BLaER1 treated with 17β-estradiol and CSF1 and Interleukin-3, amounts not matched to agents 10 nM and 100 nM (cell line): ENCODE measurements at regions not wholly inside any gene's neighbourhood (a gene's known extent, or its start where the extent isn't known, plus 50 kb on each side); places are given as distances from the start of the nearest gene placed in this dataset.

Experiments used
- H3K27ac ChIP-seq, 11 experiments: shearing (Covaris generic); formaldehyde crosslinking; 2 replicates each; pipeline ENCODE4 v1.8.1; 2022
- H3K27me3 ChIP-seq, 11 experiments: shearing (Covaris generic); formaldehyde crosslinking; 2 replicates each; pipeline ENCODE4 v1.8.1; 2022
- H3K36me3 ChIP-seq, 11 experiments: shearing (Covaris generic); formaldehyde crosslinking; 2 replicates each; pipeline ENCODE4 v1.8.1; 2022
- H3K4me1 ChIP-seq, 10 experiments: shearing (Covaris generic); formaldehyde crosslinking; 2 replicates each; pipeline ENCODE4 v1.8.1; 2022
- H3K4me2 ChIP-seq, 11 experiments: shearing (Covaris generic); formaldehyde crosslinking; 2 replicates each; pipeline ENCODE4 v1.8.1; 2022
- H3K4me3 ChIP-seq, 10 experiments: shearing (Covaris generic); formaldehyde crosslinking; 2 replicates each; pipeline ENCODE4 v1.8.1; 2022
- H3K9ac ChIP-seq, 11 experiments: shearing (Covaris generic); formaldehyde crosslinking; 2 replicates each; pipeline ENCODE4 v1.8.1; 2022
- H3K9me3 ChIP-seq, 11 experiments: shearing (Covaris generic); formaldehyde crosslinking; replicated peaks in 1 of 11; 2 replicates each; pipeline ENCODE4 v1.8.1; 2022
- H4K20me1 ChIP-seq, 11 experiments: shearing (Covaris generic); formaldehyde crosslinking; 2 replicates each; pipeline ENCODE4 v1.8.1; 2022
- Cebpa-rat ChIP-seq, 11 experiments: shearing (Covaris generic); IDR thresholded peaks; 2 replicates each; pipeline ENCODE4 v1.8.1; 2022

- H3K27ac ChIP-seq = no peak overlapping the region
- no peak overlapping the region for H3K9ac ChIP-seq
- no peak for TF ChIP-seq Cebpa-rat (IDR thresholded peaks at IDR 0.05)
- no peak overlapping the region for H3K4me2 ChIP-seq
- no peaks in the 10 kb centered on the region for H3K4me1 ChIP-seq
- H4K20me1 ChIP-seq = no peaks in the 10 kb centered on the region
- H3K36me3 ChIP-seq = no peaks in the 10 kb centered on the region
- H3K9me3 ChIP-seq = no peaks in the 10 kb centered on the region
- H3K27me3 ChIP-seq = no peaks in the 10 kb centered on the region
- no peak overlapping the region for H3K4me3 ChIP-seq
Observed at GRCh38 chr5:152309926-152310450, 95.1 kb downstream of the NMUR2 start.

GRCh38 chr5:152306386-152306785 lies 98.7 kb downstream of the NMUR2 start:
- H3K4me1 ChIP-seq = no peaks in the 10 kb centered on the region
- no peak overlapping the region for H3K9ac ChIP-seq
- no peak overlapping the region for H3K27ac ChIP-seq
- no peak overlapping the region for H3K4me3 ChIP-seq
- H4K20me1 ChIP-seq = no peaks in the 10 kb centered on the region
- no peaks in the 10 kb centered on the region for H3K36me3 ChIP-seq
- H3K27me3 ChIP-seq = no peaks in the 10 kb centered on the region
- H3K9me3 ChIP-seq = no peaks in the 10 kb centered on the region
- H3K4me2 ChIP-seq = no peak overlapping the region
- no peak for TF ChIP-seq Cebpa-rat (IDR thresholded peaks at IDR 0.05)

- no peak overlapping the region for H3K4me3 ChIP-seq
- H3K9me3 ChIP-seq = no peaks in the 10 kb centered on the region
- H3K27ac ChIP-seq = no peak overlapping the region
- H3K4me1 ChIP-seq = no peaks in the 10 kb centered on the region
- H4K20me1 ChIP-seq = no peaks in the 10 kb centered on the region
- no peak overlapping the region for H3K4me2 ChIP-seq
- no peak for TF ChIP-seq Cebpa-rat (IDR thresholded peaks at IDR 0.05)
- no peak overlapping the region for H3K9ac ChIP-seq
- no peaks in the 10 kb centered on the region for H3K27me3 ChIP-seq
- H3K36me3 ChIP-seq = no peaks in the 10 kb centered on the region
Observed at GRCh38 chr5:152305525-152305924, 99.6 kb downstream of the NMUR2 start.

- Histone ChIP-seq H3K4me1 (no peaks in the 10 kb centered on the region), H3K4me3 (no peak overlapping the region), H3K36me3 (no peaks in the 10 kb centered on the region), H3K27ac (no peak overlapping the region), H3K9me3 (no peaks in the 10 kb centered on the region), H3K4me2 (no peak overlapping the region), H4K20me1 (no peaks in the 10 kb centered on the region), H3K27me3 (no peaks in the 10 kb centered on the region), H3K9ac (no peak overlapping the region)
- no peak for TF ChIP-seq Cebpa-rat (IDR thresholded peaks at IDR 0.05)
Observed at GRCh38 chr5:152303841-152304240, 101.2 kb downstream of the NMUR2 start.

GRCh38 chr5:152297866-152298265 lies 107.2 kb downstream of the NMUR2 start:
- Histone ChIP-seq H3K4me2 (no peak overlapping the region), H3K4me1 (no peaks in the 10 kb centered on the region), H3K4me3 (no peak overlapping the region), H4K20me1 (no peaks in the 10 kb centered on the region), H3K27ac (no peak overlapping the region), H3K27me3 (no peaks in the 10 kb centered on the region), H3K9ac (no peak overlapping the region), H3K36me3 (no peaks in the 10 kb centered on the region), H3K9me3 (no peaks in the 10 kb centered on the region)
- TF ChIP-seq Cebpa-rat (IDR thresholded peaks at IDR 0.05) = no peak

- Histone ChIP-seq H4K20me1 (no peaks in the 10 kb centered on the region), H3K9me3 (no peaks in the 10 kb centered on the region), H3K27ac (no peak overlapping the region), H3K4me1 (no peaks in the 10 kb centered on the region), H3K27me3 (no peaks in the 10 kb centered on the region), H3K36me3 (no peaks in the 10 kb centered on the region), H3K4me3 (no peak overlapping the region), H3K9ac (no peak overlapping the region), H3K4me2 (no peak overlapping the region)
- TF ChIP-seq Cebpa-rat (IDR thresholded peaks at IDR 0.05) = no peak
Observed at GRCh38 chr5:152293189-152293588, 111.9 kb downstream of the NMUR2 start.

GRCh38 chr5:152290181-152290580 lies 114.9 kb downstream of the NMUR2 start:
- H3K4me3 ChIP-seq = no peak overlapping the region
- H3K36me3 ChIP-seq = no peaks in the 10 kb centered on the region
- H3K27me3 ChIP-seq = no peaks in the 10 kb centered on the region
- H3K9ac ChIP-seq = no peak overlapping the region
- H3K4me2 ChIP-seq = no peak overlapping the region
- no peak overlapping the region for H3K27ac ChIP-seq
- no peaks in the 10 kb centered on the region for H3K4me1 ChIP-seq
- H3K9me3 ChIP-seq = no peaks in the 10 kb centered on the region
- H4K20me1 ChIP-seq = no peaks in the 10 kb centered on the region
- TF ChIP-seq Cebpa-rat (IDR thresholded peaks at IDR 0.05) = no peak

GRCh38 chr5:152288917-152289595 lies 116.0 kb downstream of the NMUR2 start:
- H3K4me2 ChIP-seq = no peak overlapping the region
- no peak overlapping the region for H3K27ac ChIP-seq
- H3K4me3 ChIP-seq = no peak overlapping the region
- no peaks in the 10 kb centered on the region for H3K36me3 ChIP-seq
- no peak for TF ChIP-seq Cebpa-rat (IDR thresholded peaks at IDR 0.05)
- H3K9ac ChIP-seq = no peak overlapping the region
- H4K20me1 ChIP-seq = no peaks in the 10 kb centered on the region
- H3K9me3 ChIP-seq = no peaks in the 10 kb centered on the region
- no peaks in the 10 kb centered on the region for H3K27me3 ChIP-seq
- no peaks in the 10 kb centered on the region for H3K4me1 ChIP-seq

- H3K27me3 ChIP-seq = no peaks in the 10 kb centered on the region
- H3K36me3 ChIP-seq = no peaks in the 10 kb centered on the region
- no peak overlapping the region for H3K4me3 ChIP-seq
- no peak overlapping the region for H3K27ac ChIP-seq
- H4K20me1 ChIP-seq = no peaks in the 10 kb centered on the region
- H3K4me2 ChIP-seq = no peak overlapping the region
- TF ChIP-seq Cebpa-rat (IDR thresholded peaks at IDR 0.05) = no peak
- H3K9me3 ChIP-seq = no peaks in the 10 kb centered on the region
- H3K4me1 ChIP-seq = no peaks in the 10 kb centered on the region
- no peak overlapping the region for H3K9ac ChIP-seq
Observed at GRCh38 chr5:152288499-152288898, 116.6 kb downstream of the NMUR2 start.

- no peak for TF ChIP-seq Cebpa-rat (IDR thresholded peaks at IDR 0.05)
- H3K9me3 ChIP-seq = peaks cover 0 to 10% (median 7%) of the 10 kb centered on the region in 11 experiments; a peak in 11 of 22 replicates
- H3K4me2 ChIP-seq = no peak overlapping the region
- H3K27me3 ChIP-seq = no peaks in the 10 kb centered on the region
- H3K27ac ChIP-seq = no peak overlapping the region
- no peaks in the 10 kb centered on the region for H3K36me3 ChIP-seq
- H3K9ac ChIP-seq = no peak overlapping the region
- no peaks in the 10 kb centered on the region for H4K20me1 ChIP-seq
- H3K4me1 ChIP-seq = no peaks in the 10 kb centered on the region
- no peak overlapping the region for H3K4me3 ChIP-seq
Observed at GRCh38 chr5:152285764-152286163, 119.3 kb downstream of the NMUR2 start.
